Thymus (tissue), 11 donors: ENCODE measurements at regions not wholly inside any gene's neighbourhood (a gene's known extent, or its start where the extent isn't known, plus 50 kb on each side); places are given as distances from the start of the nearest gene placed in this dataset.

Experiments used
- DNase-seq, 9 donors: peaks; one replicate each; pipeline ENCODE4 v3.0.0-alpha.2; 2013; ENCODE audit warnings: low spot score in 9 of 9, low read depth in 6 of 9, missing footprints in 1 of 9
- H3K27ac ChIP-seq, 2 donors: one replicate each; pipeline ENCODE4 v1.5.1; 2013; ENCODE audit warnings: control low read depth in 1 of 2, low read depth in 1 of 2, low read length in 1 of 2, mild to moderate bottlenecking in 1 of 2, moderate library complexity in 1 of 2
- H3K27me3 ChIP-seq, 2 donors: one replicate each; pipeline ENCODE4 v1.5.1; 2013; ENCODE audit warnings: low read length in 1 of 2; ENCODE audit not compliant: control insufficient read depth in 2 of 2, insufficient read depth in 1 of 2
- H3K36me3 ChIP-seq, 2 donors: one replicate each; pipeline ENCODE4 v1.5.1; 2013; ENCODE audit warnings: low read length in 1 of 2, mild to moderate bottlenecking in 1 of 2, moderate library complexity in 1 of 2; ENCODE audit not compliant: control insufficient read depth in 2 of 2, insufficient read depth in 2 of 2
- H3K4me1 ChIP-seq, 2 donors: one replicate each; pipeline ENCODE4 v1.5.1; 2013; ENCODE audit warnings: low read length in 2 of 2; ENCODE audit not compliant: control insufficient read depth in 2 of 2, insufficient read depth in 2 of 2
- H3K4me3 ChIP-seq, 2 donors: one replicate each; pipeline ENCODE4 v1.5.1; 2013; ENCODE audit warnings: low read length in 2 of 2, control low read depth in 1 of 2, mild to moderate bottlenecking in 1 of 2
- H3K9me3 ChIP-seq, 2 donors: one replicate each; pipeline ENCODE4 v1.5.1; 2013; ENCODE audit warnings: low read length in 1 of 2, mild to moderate bottlenecking in 1 of 2; ENCODE audit not compliant: control insufficient read depth in 2 of 2, insufficient read depth in 1 of 2
- WGBS: extraction: QIAGEN DNeasy Blood & Tissue Kit; methylation state at CpG from one replicate; pipeline ENCODE4 v1.1.7; 2013; 5-methylcytosine and 5-hydroxymethylcytosine counted together
- donor health status: healthy.

DNA sequence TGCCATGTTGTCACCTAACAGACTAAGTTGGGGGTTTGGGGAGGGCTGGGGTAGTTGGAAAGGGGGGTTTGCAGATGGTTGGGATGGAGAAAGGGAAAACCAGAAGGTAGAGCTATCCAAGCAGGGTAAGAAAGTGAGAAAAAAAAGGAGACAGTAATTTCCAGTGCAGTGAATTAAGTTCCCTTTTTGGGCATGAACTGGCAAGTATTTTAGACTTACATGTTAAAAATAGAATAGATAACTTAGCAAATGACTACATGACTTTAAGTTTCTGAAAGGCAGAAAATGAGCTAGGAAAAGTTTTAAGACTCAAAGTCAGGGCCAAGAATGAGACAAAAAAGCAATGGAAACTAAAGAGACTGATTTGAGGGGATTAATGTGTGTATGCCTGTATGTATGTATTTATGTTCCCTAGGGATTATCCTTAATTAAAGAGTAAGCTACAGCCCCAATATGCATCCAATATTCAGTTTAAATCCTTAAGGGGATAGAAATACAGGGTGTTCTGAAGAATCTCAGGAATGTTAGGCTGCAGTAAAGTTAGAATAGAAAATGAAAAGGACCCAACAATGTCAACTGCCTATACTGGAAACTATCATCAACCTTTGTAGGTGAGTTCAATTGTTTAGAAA lies 285.2 kb upstream of the MME start:
- Histone ChIP-seq H3K4me3 (no peak overlapping the region), H3K4me1 (no peaks in the 10 kb centered on the region), H3K9me3 (no peaks in the 10 kb centered on the region), H3K27ac (no peak overlapping the region), H3K36me3 (no peaks in the 10 kb centered on the region), H3K27me3 (no peaks in the 10 kb centered on the region)
- DNase-seq: no peak

DNA sequence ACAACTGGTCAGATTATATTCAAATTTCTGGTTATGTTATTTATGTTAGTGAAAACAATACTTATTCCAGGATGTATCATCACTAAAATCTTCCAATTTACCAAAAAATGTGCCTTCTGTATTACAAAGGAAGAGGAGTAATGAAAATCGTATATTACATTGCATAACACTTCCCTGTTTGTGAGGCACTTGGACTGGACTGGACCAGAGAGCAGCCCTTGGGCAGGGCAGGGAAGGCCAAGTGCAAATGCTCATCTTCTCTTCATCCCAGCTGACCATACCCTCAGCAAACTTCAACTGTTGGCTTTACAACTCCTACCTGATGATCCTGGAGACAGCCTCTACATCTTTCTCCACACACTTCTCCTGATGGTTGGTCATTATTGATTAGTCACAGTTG lies 285.7 kb upstream of the MME start:
- Histone ChIP-seq H3K4me1 (no peaks in the 10 kb centered on the region), H3K4me3 (no peak overlapping the region), H3K27me3 (no peaks in the 10 kb centered on the region), H3K36me3 (no peaks in the 10 kb centered on the region), H3K9me3 (no peaks in the 10 kb centered on the region), H3K27ac (no peak overlapping the region)
- no peak for DNase-seq
- 61% methylated on average over 1 of the region's 1 CpG for WGBS

DNA sequence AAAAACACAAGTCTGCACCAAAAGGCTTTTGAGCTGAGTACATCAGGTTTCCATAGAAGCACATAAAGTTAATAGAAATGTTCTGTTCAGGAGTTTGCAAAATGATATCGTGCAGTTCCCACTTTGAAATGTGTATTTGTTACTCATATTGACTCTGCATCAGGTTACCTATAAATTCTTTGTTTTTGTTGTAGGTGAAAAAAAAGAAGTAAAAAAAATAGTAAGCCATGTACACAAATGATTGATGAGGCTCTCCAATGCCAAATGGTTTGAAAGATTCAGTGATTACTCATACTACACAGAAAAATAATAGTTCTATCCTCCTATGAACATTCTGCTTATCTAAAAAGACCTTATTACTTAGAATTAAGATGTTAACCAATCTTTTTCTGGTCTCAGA lies 287.3 kb upstream of the MME start:
- Histone ChIP-seq H3K36me3 (no peaks in the 10 kb centered on the region), H3K27me3 (no peaks in the 10 kb centered on the region), H3K9me3 (no peaks in the 10 kb centered on the region), H3K4me1 (no peaks in the 10 kb centered on the region), H3K27ac (no peak overlapping the region), H3K4me3 (no peak overlapping the region)
- DNase-seq: no peak
- WGBS: 96% methylated on average over 1 of the region's 1 CpG

DNA sequence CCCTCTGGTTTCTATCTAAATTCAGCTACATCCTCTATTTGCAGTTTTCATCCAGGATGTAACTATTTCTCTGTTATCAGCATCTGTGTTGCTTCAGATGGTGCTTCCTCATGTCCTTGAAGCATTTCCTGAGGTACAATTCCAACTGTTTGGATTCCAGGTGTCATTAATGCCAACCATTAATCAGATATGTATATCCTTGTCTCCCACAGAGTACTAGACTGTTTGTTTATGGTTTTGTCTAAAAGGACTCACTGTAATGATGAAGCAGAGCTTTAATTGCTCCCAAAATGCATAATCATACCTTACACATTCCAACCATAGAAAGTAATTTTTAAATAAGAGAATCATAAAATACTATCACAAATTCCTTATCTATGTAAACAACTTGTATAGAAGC lies 288.5 kb upstream of the MME start:
- H3K27ac ChIP-seq: no peak overlapping the region

DNA sequence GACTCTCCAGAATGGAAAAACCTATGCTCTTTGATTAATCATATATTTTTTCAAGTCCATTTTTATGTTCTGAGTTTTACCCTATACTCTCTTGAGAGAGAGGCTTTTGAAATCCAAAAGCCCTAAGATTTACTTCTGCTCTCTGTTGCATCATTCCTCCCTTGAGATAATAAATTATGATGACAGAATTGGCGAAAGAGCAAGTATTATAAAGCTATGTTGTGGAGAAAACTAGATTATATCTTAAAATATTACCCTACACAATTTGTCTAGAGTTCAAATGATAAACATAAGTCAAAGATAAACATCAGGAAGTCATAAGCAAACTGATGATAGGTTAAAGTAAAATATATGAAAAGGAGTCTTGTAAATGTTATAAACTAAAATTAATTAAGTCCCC lies 293.4 kb upstream of the MME start:
- Histone ChIP-seq H3K4me1 (no peaks in the 10 kb centered on the region), H3K9me3 (no peaks in the 10 kb centered on the region), H3K36me3 (no peaks in the 10 kb centered on the region), H3K27me3 (no peaks in the 10 kb centered on the region), H3K27ac (no peak overlapping the region), H3K4me3 (no peak overlapping the region)
- DNase-seq: no peak
- WGBS: 57% methylated on average over 1 of the region's 1 CpG

More for the DNA sequence above, 288.5 kb upstream of the MME start:
- H3K27me3 ChIP-seq: no peaks in the 10 kb centered on the region
- H3K36me3 ChIP-seq: no peaks in the 10 kb centered on the region
- no peak overlapping the region for H3K4me3 ChIP-seq
- no peak for DNase-seq
- no peaks in the 10 kb centered on the region for H3K4me1 ChIP-seq
- no peaks in the 10 kb centered on the region for H3K9me3 ChIP-seq

DNA sequence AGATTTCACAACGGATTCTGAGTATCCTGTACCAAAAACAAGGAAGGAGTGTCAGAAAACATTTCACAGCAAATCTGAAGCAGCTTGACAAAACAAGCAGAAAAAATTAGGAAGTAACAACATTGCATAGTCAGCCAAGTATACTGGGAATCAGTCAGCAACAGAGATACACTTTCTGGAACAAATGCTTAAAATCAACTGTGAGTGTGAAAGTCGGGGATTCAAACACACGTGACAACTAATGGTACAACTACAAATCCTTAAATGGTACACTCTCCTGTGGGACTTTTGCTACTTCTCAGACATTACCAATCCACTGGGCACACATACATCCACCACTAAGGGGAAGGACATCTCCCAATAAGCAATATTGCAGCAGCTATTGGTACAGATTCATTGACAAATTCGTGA lies 296.6 kb upstream of the MME start:
- no peaks in the 10 kb centered on the region for H3K9me3 ChIP-seq
- no peak overlapping the region for H3K4me3 ChIP-seq
- no peak for DNase-seq
- WGBS: 56% methylated on average over 4 of the region's 4 CpGs
- no peaks in the 10 kb centered on the region for H3K36me3 ChIP-seq
- no peak overlapping the region for H3K27ac ChIP-seq
- H3K27me3 ChIP-seq: no peaks in the 10 kb centered on the region
- H3K4me1 ChIP-seq: no peaks in the 10 kb centered on the region

DNA sequence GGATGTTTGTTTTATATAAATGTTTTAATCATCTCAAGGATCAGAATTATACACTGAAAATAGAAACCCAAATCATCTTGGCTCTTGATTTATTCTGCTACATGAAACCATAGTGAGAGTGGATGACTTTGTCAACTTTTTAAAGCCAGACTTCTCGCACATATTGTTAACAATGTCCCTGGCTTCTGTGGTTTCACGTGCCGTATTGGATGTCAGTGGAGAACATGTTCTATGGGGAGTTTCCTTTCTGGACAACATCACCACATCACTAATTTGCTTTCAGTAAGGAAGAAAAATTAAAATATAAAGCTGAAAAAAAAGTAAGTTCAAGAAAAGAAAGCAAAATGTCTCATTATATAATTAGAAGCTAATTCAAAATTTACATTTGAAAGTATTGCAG lies 297.1 kb upstream of the MME start:
- Histone ChIP-seq H3K36me3 (no peaks in the 10 kb centered on the region), H3K27me3 (no peaks in the 10 kb centered on the region), H3K4me1 (no peaks in the 10 kb centered on the region), H3K4me3 (no peak overlapping the region), H3K27ac (no peak overlapping the region), H3K9me3 (no peaks in the 10 kb centered on the region)
- DNase-seq: no peak
- 68% methylated on average over 3 of the region's 3 CpGs for WGBS

DNA sequence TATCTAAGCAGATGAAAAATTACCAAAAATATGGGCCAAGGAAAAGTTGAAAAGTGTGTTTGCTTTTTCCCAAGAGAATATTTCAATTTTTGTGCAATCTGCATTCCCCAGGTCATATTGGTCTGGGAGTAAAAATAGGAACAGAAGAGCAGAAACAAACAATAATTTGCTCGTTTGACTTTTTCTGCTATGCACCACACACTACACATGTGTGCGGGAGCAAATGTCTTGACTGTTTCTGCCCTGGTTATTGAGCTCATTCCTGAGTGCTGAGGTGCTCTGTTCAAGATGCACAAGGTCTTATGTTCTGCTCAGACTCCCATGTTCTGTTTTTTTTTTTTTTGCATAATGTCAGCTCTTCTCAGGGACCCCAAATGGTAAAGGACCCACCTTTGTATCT lies 298.0 kb upstream of the MME start:
- H3K27ac ChIP-seq: no peak overlapping the region
- DNase-seq: no peak
- no peaks in the 10 kb centered on the region for H3K4me1 ChIP-seq
- no peaks in the 10 kb centered on the region for H3K9me3 ChIP-seq
- no peak overlapping the region for H3K4me3 ChIP-seq
- WGBS: 67% methylated on average over 2 of the region's 2 CpGs
- H3K36me3 ChIP-seq: no peaks in the 10 kb centered on the region
- no peaks in the 10 kb centered on the region for H3K27me3 ChIP-seq

DNA sequence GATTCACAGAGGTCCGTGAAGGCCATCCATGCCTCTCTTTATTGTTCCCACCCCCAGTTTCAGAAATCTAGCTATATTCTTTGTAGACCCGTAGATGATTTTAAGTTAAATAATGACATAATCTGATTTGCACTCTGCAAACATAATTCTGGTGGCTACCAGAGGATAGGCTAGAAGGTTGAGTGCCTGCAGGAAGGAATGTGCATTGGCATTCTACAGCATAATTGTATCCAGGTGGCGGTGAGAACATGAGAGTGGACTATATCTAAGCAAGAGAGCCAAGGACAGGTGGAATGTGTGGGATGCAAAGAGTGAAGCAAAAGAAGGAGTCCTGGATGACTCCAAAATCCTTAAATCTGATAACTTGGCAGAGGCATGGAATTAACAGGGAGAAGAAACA lies 298.5 kb upstream of the MME start:
- H3K36me3 ChIP-seq: no peaks in the 10 kb centered on the region
- WGBS: 97% methylated on average over 3 of the region's 3 CpGs
- no peaks in the 10 kb centered on the region for H3K9me3 ChIP-seq
- no peak overlapping the region for H3K27ac ChIP-seq
- DNase-seq: no peak
- no peak overlapping the region for H3K4me3 ChIP-seq
- no peaks in the 10 kb centered on the region for H3K27me3 ChIP-seq
- no peaks in the 10 kb centered on the region for H3K4me1 ChIP-seq

DNA sequence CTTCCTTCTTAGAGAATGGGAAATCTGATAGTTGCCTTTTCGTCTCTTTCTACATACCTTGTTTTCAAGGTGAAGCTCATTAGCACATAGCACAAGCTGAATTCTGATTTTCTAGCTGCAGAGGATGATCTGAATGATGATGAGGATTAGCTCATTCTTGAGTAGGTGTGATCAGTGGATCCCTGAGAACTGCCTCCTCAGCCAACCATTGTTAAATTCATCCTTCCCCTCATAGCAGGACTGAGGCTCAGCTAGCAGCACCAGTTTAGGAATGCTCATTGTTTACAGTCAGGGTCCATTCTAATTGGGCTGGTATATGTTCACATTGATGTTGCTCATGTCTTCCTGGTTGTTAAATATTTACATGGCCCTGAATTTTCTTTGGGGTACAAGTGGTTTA lies 299.9 kb upstream of the MME start:
- no peak for DNase-seq
- Histone ChIP-seq H3K27ac (no peak overlapping the region), H3K4me3 (no peak overlapping the region), H3K9me3 (no peaks in the 10 kb centered on the region), H3K4me1 (no peaks in the 10 kb centered on the region), H3K36me3 (no peaks in the 10 kb centered on the region), H3K27me3 (no peaks in the 10 kb centered on the region)
- 95% methylated on average over 1 of the region's 1 CpG for WGBS
